ENCODE measurements at regions not wholly inside any gene's neighbourhood (a gene's known extent, or its start where the extent isn't known, plus 50 kb on each side); places are given as distances from the start of the nearest gene placed in this dataset.

DNA sequence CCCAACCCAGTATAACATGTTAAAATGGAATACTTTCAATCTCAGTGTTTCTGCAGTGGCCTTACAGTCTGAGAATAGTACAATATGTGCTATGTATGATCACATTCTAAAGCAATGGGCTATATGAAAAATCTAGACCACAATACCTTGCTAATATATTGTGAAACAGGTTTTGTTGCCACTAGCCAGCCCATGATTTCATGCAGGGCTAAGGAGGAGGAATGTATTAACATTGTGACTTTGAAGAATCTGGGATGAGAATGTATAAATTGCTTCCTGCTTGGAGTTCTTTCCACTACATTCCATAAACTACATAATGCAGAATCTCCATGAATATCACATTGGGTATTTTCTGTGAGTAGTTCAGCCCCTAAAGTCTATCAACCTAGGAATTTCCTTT is 935.4 kb upstream of the GRIA3 start:
- Mint-ChIP-seq H3K27ac (no peak overlapping the region), H3K4me3 (no peak overlapping the region), H3K4me1 (ENCODE audit: low read depth) (no peaks in the 10 kb centered on the region), H3K36me3 (ENCODE audit: low read depth) (no peaks in the 10 kb centered on the region), H3K27me3 (no peaks in the 10 kb centered on the region), H3K9me3 (no peaks in the 10 kb centered on the region)
- H3K27ac ChIP-seq (ENCODE audit: low read depth in 1 of 2, low read length in 2 of 2), result no peak overlapping the region
- DNase-seq, result no peak
- CTCF ChIA-PET, result no interaction called here
- POLR2A ChIA-PET, result no interaction called here
- no peaks in the 10 kb centered on the region for H3K4me1 ChIP-seq (ENCODE audit: insufficient read depth, low read length)
- intact Hi-C loops (cut with DNase I, micrococcal nuclease), result no loop called here
- no peak overlapping the region for H3K4me3 ChIP-seq (ENCODE audit: low read length)
- no peak for ATAC-seq (ENCODE audit: poor library complexity)
- H3K9me3 ChIP-seq (ENCODE audit: control insufficient read depth in 1 of 2, insufficient read depth in 1 of 2, low read length in 2 of 2), result no peaks in the 10 kb centered on the region
- H3K36me3 ChIP-seq (ENCODE audit: insufficient read depth, low read length), result no peaks in the 10 kb centered on the region
- H3K27me3 ChIP-seq (ENCODE audit: control insufficient read depth in 1 of 2, insufficient read depth in 2 of 2, low read length in 2 of 2), result no peaks in the 10 kb centered on the region
- TF ChIP-seq, protein P1, sequence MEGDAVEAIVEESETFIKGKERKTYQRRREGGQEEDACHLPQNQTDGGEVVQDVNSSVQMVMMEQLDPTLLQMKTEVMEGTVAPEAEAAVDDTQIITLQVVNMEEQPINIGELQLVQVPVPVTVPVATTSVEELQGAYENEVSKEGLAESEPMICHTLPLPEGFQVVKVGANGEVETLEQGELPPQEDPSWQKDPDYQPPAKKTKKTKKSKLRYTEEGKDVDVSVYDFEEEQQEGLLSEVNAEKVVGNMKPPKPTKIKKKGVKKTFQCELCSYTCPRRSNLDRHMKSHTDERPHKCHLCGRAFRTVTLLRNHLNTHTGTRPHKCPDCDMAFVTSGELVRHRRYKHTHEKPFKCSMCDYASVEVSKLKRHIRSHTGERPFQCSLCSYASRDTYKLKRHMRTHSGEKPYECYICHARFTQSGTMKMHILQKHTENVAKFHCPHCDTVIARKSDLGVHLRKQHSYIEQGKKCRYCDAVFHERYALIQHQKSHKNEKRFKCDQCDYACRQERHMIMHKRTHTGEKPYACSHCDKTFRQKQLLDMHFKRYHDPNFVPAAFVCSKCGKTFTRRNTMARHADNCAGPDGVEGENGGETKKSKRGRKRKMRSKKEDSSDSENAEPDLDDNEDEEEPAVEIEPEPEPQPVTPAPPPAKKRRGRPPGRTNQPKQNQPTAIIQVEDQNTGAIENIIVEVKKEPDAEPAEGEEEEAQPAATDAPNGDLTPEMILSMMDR (IDR thresholded peaks at IDR 0.05), result no peak

DNA sequence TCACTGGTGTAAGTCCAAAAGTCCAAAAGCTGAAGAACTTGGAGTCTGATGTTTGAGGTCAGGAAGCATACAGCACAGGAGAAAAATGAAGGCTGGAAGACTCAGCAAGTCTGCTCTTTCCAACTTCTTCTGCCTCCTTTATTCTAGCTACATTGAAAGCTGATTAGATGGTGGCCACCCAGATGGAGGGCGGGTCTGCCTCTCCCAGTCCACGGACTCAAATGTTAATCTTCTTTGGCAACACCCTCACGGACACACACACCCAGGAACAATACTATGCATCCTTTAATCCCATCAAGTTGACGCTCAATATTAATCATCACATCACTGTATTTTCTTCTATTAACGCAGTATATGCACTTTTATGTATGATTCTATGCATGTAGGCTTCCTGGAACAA is 931.6 kb upstream of the GRIA3 start:
- Mint-ChIP-seq H3K36me3 (ENCODE audit: low read depth) (no peaks in the 10 kb centered on the region), H3K4me1 (ENCODE audit: low read depth) (no peaks in the 10 kb centered on the region), H3K27ac (no peak overlapping the region), H3K4me3 (no peak overlapping the region), H3K9me3 (no peaks in the 10 kb centered on the region), H3K27me3 (no peaks in the 10 kb centered on the region)
- POLR2A ChIA-PET, result no interaction called here
- TF ChIP-seq, protein P1 (IDR thresholded peaks at IDR 0.05), result no peak
- ATAC-seq (ENCODE audit: poor library complexity), result no peak
- Histone ChIP-seq H3K27ac (ENCODE audit: low read depth in 1 of 2, low read length in 2 of 2) (no peak overlapping the region), H3K9me3 (ENCODE audit: control insufficient read depth in 1 of 2, insufficient read depth in 1 of 2, low read length in 2 of 2) (no peaks in the 10 kb centered on the region), H3K27me3 (ENCODE audit: control insufficient read depth in 1 of 2, insufficient read depth in 2 of 2, low read length in 2 of 2) (no peaks in the 10 kb centered on the region), H3K4me1 (ENCODE audit: insufficient read depth, low read length) (no peaks in the 10 kb centered on the region), H3K4me3 (ENCODE audit: low read length) (no peak overlapping the region), H3K36me3 (ENCODE audit: insufficient read depth, low read length) (no peaks in the 10 kb centered on the region)
- CTCF ChIA-PET, result no interaction called here
- intact Hi-C loops (cut with DNase I, micrococcal nuclease), result no loop called here
- no peak for DNase-seq

DNA sequence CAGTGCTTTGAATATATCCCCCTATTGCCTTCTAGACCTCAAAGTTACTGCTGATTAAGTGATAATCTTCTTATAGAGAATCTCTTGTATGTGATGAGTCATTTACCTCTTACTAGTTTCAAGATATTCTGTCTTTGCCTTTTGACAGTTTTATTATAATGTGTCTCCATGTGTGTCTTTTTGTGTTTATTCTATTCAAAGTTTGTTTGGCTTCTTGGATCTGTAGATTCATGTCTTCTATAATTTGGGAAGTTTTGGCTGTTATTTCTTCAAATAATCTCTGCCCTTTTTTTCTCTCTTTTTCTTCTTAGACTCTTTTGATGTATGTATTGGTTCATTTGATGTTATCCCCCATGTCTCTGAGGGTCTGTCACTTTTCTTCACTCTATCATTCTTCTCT is 915.7 kb upstream of the GRIA3 start:
- no peaks in the 10 kb centered on the region for H3K9me3 ChIP-seq (ENCODE audit: control insufficient read depth in 1 of 2, insufficient read depth in 1 of 2, low read length in 2 of 2)
- TF ChIP-seq, protein P1 (IDR thresholded peaks at IDR 0.05), result no peak
- DNase-seq (no peak), ATAC-seq (ENCODE audit: poor library complexity) (no peak)
- no peaks in the 10 kb centered on the region for H3K36me3 ChIP-seq (ENCODE audit: insufficient read depth, low read length)
- no peak overlapping the region for H3K4me3 Mint-ChIP-seq
- H3K27me3 Mint-ChIP-seq, result no peaks in the 10 kb centered on the region
- no peaks in the 10 kb centered on the region for H3K4me1 ChIP-seq (ENCODE audit: insufficient read depth, low read length)
- H3K9me3 Mint-ChIP-seq, result no peaks in the 10 kb centered on the region
- no peaks in the 10 kb centered on the region for H3K4me1 Mint-ChIP-seq (ENCODE audit: low read depth)
- no peak overlapping the region for H3K4me3 ChIP-seq (ENCODE audit: low read length)
- intact Hi-C loops (cut with DNase I, micrococcal nuclease), result no loop called here
- H3K36me3 Mint-ChIP-seq (ENCODE audit: low read depth), result no peaks in the 10 kb centered on the region
- ChIA-PET POLR2A (no interaction called here), CTCF (no interaction called here)
- no peak overlapping the region for H3K27ac ChIP-seq (ENCODE audit: low read depth in 1 of 2, low read length in 2 of 2)
- H3K27me3 ChIP-seq (ENCODE audit: control insufficient read depth in 1 of 2, insufficient read depth in 2 of 2, low read length in 2 of 2), result no peaks in the 10 kb centered on the region
- H3K27ac Mint-ChIP-seq, result no peak overlapping the region
